Erythroblast (primary cell): ENCODE measurements at regions not wholly inside any gene's neighbourhood (a gene's known extent, or its start where the extent isn't known, plus 50 kb on each side); places are given as distances from the start of the nearest gene placed in this dataset.

Experiments used
- DNase-seq, 2 experiments: peaks; one replicate each; lab custom pipeline; 2025; lab: John Stamatoyannopoulos, UW
- GATA1 ChIP-seq: IDR thresholded peaks from 2 replicates; pipeline ENCODE4 v1.6.1; 2011; ENCODE audit warnings: low read depth, mild to moderate bottlenecking, control low read depth, low read length, moderate library complexity
- POLR2A ChIP-seq: IDR thresholded peaks from 2 replicates; pipeline ENCODE4 v1.6.1; 2011; ENCODE audit warnings: mild to moderate bottlenecking, low read length

GRCh38 chr12:41777064-41777790, 367.4 kb downstream of the GXYLT1 start:
- no peak for TF ChIP-seq POLR2A
- no peak for DNase-seq

- TF ChIP-seq POLR2A (no peak), GATA1 (no peak)
Observed at GRCh38 chr12:41772478-41772877, 372.2 kb downstream of the GXYLT1 start.

GRCh38 chr12:41769810-41770209, 374.9 kb downstream of the GXYLT1 start:
- DNase-seq = no peak
- no peak for TF ChIP-seq POLR2A
- TF ChIP-seq GATA1 = no peak

More at GRCh38 chr12:41772478-41772877, 372.2 kb downstream of the GXYLT1 start:
- DNase-seq = no peak

GRCh38 chr12:41768456-41768855, 376.2 kb downstream of the GXYLT1 start:
- no peak for DNase-seq
- no peak for TF ChIP-seq GATA1
- no peak for TF ChIP-seq POLR2A

GRCh38 chr12:41762691-41763090, 382.0 kb downstream of the GXYLT1 start:
- DNase-seq = no peak
- TF ChIP-seq GATA1 = no peak
- no peak for TF ChIP-seq POLR2A

GRCh38 chr12:41745593-41745992, 399.1 kb downstream of the GXYLT1 start:
- no peak for DNase-seq
- no peak for TF ChIP-seq GATA1
- no peak for TF ChIP-seq POLR2A

GRCh38 chr12:41743835-41744234, 400.8 kb downstream of the GXYLT1 start:
- no peak for TF ChIP-seq GATA1
- TF ChIP-seq POLR2A = no peak

GRCh38 chr12:41739066-41739465, 405.6 kb downstream of the GXYLT1 start:
- TF ChIP-seq GATA1 = no peak
- no peak for DNase-seq

More at GRCh38 chr12:41743835-41744234, 400.8 kb downstream of the GXYLT1 start:
- DNase-seq = no peak

- TF ChIP-seq GATA1 = no peak
- no peak for TF ChIP-seq POLR2A
- DNase-seq = no peak
Observed at GRCh38 chr12:41737423-41737822, 407.3 kb downstream of the GXYLT1 start.

GRCh38 chr12:41736436-41736835, 408.2 kb downstream of the GXYLT1 start:
- DNase-seq = no peak
- no peak for TF ChIP-seq POLR2A
- TF ChIP-seq GATA1 = no peak

GRCh38 chr12:41731691-41732090, 413.0 kb downstream of the GXYLT1 start:
- no peak for DNase-seq
- TF ChIP-seq GATA1 (no peak), POLR2A (no peak)

- DNase-seq = no peak
- TF ChIP-seq POLR2A (no peak), GATA1 (no peak)
Observed at GRCh38 chr12:41731061-41731460, 413.6 kb downstream of the GXYLT1 start.

GRCh38 chr12:41724216-41724615, 420.5 kb downstream of the GXYLT1 start:
- TF ChIP-seq POLR2A (no peak), GATA1 (no peak)
- no peak for DNase-seq

- DNase-seq = no peak
- TF ChIP-seq POLR2A = no peak
- TF ChIP-seq GATA1 = no peak
Observed at GRCh38 chr12:41719214-41719613, 425.5 kb downstream of the GXYLT1 start.

- no peak for TF ChIP-seq POLR2A
- TF ChIP-seq GATA1 = no peak
- no peak for DNase-seq
Observed at GRCh38 chr12:41715256-41715655, 429.4 kb downstream of the GXYLT1 start.
